ENCODE measurements at regions not wholly inside any gene's neighbourhood (a gene's known extent, or its start where the extent isn't known, plus 50 kb on each side); places are given as distances from the start of the nearest gene placed in this dataset.

DNA sequence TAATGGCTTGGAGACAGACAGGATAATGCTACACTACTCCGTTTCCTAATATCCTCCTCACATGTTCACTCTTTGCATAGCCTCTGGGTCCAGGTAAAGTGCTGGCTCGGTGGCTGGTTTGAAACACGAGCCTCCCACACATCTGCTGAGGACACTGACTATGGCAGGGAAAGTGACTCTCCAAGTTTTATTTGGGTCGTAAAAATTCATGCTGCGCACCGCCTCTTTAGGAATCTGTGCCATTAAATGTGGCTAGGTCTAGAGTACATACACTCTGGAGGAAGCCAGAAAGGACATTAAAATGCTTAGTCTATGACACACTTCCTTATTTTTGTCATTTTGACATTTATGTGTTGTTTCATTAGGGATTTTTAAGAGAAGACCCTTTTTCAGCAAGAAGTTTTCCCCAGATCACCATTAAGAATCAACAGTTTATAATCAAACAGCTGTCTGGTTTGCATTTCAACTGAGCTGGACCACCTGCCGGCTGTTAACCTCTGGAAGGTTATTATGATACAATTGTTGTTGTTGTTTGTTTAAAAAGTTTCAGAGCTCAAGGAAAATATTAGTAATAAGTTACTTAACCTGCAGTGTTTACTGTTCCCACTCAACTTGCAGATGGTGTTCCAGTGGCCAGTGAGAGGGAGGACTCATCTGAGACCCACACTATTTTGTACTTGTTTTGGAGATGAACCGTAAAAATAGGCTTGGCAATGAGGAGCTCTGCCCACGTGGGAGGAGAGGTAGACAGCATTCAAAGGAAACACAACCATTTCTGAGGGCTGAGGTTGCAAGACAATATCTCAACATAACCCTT is 443.3 kb upstream of the MEIS1 start:
- Histone ChIP-seq H2AFZ (ENCODE audit: low read depth, low read length, severe bottlenecking) (no peak overlapping the region), H4K20me1 (ENCODE audit: low read depth, low read length) (no peaks in the 10 kb centered on the region), H3K9me2 (replicated peaks; ENCODE audit: insufficient read depth, low read length) (no peaks in the 10 kb centered on the region), H3K27me3 (ENCODE audit: low read length) (no peaks in the 10 kb centered on the region), H3K4me2 (ENCODE audit: low read depth, low read length, poor library complexity, severe bottlenecking) (no peak overlapping the region), H3K79me2 (ENCODE audit: insufficient read depth, low read length) (no peaks in the 10 kb centered on the region), H3K36me3 (ENCODE audit: low read length) (no peaks in the 10 kb centered on the region), H3F3A (ENCODE audit: insufficient read depth) (no peaks in the 10 kb centered on the region), H3K9ac (ENCODE audit: low read length) (no peak overlapping the region), H3K9me3 (ENCODE audit: insufficient read depth, low read length) (no peaks in the 10 kb centered on the region), H3K4me3 (ENCODE audit: insufficient read depth, low read length, poor library complexity, severe bottlenecking) (no peak overlapping the region), H3K27ac (ENCODE audit: low read depth, low read length) (no peak overlapping the region)
- TF ChIP-seq, protein P1, sequence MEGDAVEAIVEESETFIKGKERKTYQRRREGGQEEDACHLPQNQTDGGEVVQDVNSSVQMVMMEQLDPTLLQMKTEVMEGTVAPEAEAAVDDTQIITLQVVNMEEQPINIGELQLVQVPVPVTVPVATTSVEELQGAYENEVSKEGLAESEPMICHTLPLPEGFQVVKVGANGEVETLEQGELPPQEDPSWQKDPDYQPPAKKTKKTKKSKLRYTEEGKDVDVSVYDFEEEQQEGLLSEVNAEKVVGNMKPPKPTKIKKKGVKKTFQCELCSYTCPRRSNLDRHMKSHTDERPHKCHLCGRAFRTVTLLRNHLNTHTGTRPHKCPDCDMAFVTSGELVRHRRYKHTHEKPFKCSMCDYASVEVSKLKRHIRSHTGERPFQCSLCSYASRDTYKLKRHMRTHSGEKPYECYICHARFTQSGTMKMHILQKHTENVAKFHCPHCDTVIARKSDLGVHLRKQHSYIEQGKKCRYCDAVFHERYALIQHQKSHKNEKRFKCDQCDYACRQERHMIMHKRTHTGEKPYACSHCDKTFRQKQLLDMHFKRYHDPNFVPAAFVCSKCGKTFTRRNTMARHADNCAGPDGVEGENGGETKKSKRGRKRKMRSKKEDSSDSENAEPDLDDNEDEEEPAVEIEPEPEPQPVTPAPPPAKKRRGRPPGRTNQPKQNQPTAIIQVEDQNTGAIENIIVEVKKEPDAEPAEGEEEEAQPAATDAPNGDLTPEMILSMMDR (IDR thresholded peaks at IDR 0.05; ENCODE audit: insufficient read depth, low read length, poor library complexity, severe bottlenecking): no peak
- no peak for TF ChIP-seq EZH2phosphoT487 (conservative IDR thresholded peaks at IDR 0.05; ENCODE audit: low read length)

DNA sequence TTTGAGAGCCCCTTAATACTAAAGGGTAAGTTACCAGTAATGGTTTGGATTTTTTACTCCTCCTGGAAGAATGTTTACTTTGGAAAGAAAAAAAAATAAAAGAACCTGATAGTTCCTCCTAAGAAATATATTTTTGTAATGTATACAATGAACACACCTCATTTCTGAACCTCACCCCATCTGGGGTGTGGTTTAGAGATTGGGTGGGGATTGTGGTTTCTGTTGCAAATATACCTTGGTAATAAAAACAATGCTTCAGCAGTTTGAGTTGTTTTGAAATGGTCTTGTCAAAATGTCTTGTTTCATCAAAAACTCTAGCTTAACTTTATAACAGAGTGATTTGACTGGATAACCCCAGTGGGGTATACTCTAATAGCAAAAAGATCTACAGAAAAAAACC is 448.9 kb upstream of the MEIS1 start:
- H3K9ac ChIP-seq (ENCODE audit: low read length): no peak overlapping the region
- H3K79me2 ChIP-seq (ENCODE audit: insufficient read depth, low read length): no peaks in the 10 kb centered on the region
- no peak overlapping the region for H3K4me2 ChIP-seq (ENCODE audit: low read depth, low read length, poor library complexity, severe bottlenecking)
- H3K36me3 ChIP-seq (ENCODE audit: low read length): no peaks in the 10 kb centered on the region
- no peaks in the 10 kb centered on the region for H3K9me2 ChIP-seq (replicated peaks; ENCODE audit: insufficient read depth, low read length)
- H4K20me1 ChIP-seq (ENCODE audit: low read depth, low read length): no peaks in the 10 kb centered on the region
- no peaks in the 10 kb centered on the region for H3K9me3 ChIP-seq (ENCODE audit: insufficient read depth, low read length)
- TF ChIP-seq, protein P1 (IDR thresholded peaks at IDR 0.05; ENCODE audit: insufficient read depth, low read length, poor library complexity, severe bottlenecking): no peak
- no peak for TF ChIP-seq EZH2phosphoT487 (conservative IDR thresholded peaks at IDR 0.05; ENCODE audit: low read length)
- no peak overlapping the region for H3K27ac ChIP-seq (ENCODE audit: low read depth, low read length)
- H3F3A ChIP-seq (ENCODE audit: insufficient read depth): no peaks in the 10 kb centered on the region
- H3K27me3 ChIP-seq (ENCODE audit: low read length): no peaks in the 10 kb centered on the region
- H3K4me3 ChIP-seq (ENCODE audit: insufficient read depth, low read length, poor library complexity, severe bottlenecking): no peak overlapping the region
- no peak overlapping the region for H2AFZ ChIP-seq (ENCODE audit: low read depth, low read length, severe bottlenecking)

DNA sequence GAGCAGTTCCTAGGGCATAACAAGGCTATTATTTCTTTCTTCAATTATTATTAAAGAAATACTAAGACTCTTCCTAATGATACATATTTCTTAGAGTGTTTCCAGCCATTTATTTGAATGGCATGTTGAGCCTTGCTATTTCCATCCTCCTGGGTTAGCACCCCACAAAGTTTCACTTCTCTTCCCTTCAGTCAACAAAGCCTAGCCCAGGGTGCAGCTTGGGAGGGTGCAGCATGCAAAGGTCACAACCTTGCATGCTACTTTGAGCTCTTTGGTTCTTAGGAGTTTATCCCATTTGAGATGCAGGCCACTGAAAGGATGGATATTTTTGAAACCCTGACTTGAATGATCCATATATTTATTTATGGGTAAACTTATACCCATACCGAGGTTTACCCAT is 454.4 kb upstream of the MEIS1 start:
- no peak overlapping the region for H3K9ac ChIP-seq (ENCODE audit: low read length)
- H4K20me1 ChIP-seq (ENCODE audit: low read depth, low read length): no peaks in the 10 kb centered on the region
- no peaks in the 10 kb centered on the region for H3F3A ChIP-seq (ENCODE audit: insufficient read depth)
- H3K36me3 ChIP-seq (ENCODE audit: low read length): no peaks in the 10 kb centered on the region
- no peaks in the 10 kb centered on the region; the same call in 1 of the 2 replicates for H3K9me2 ChIP-seq (replicated peaks; ENCODE audit: insufficient read depth, low read length)
- no peak overlapping the region for H3K4me3 ChIP-seq (ENCODE audit: insufficient read depth, low read length, poor library complexity, severe bottlenecking)
- H3K27ac ChIP-seq (ENCODE audit: low read depth, low read length): no peak overlapping the region
- no peaks in the 10 kb centered on the region for H3K79me2 ChIP-seq (ENCODE audit: insufficient read depth, low read length)
- H2AFZ ChIP-seq (ENCODE audit: low read depth, low read length, severe bottlenecking): no peak overlapping the region
- H3K9me3 ChIP-seq (ENCODE audit: insufficient read depth, low read length): no peaks in the 10 kb centered on the region
- no peaks in the 10 kb centered on the region for H3K27me3 ChIP-seq (ENCODE audit: low read length)
- TF ChIP-seq, protein P1 (IDR thresholded peaks at IDR 0.05; ENCODE audit: insufficient read depth, low read length, poor library complexity, severe bottlenecking): no peak
- no peak for TF ChIP-seq EZH2phosphoT487 (conservative IDR thresholded peaks at IDR 0.05; ENCODE audit: low read length)
- H3K4me2 ChIP-seq (ENCODE audit: low read depth, low read length, poor library complexity, severe bottlenecking): no peak overlapping the region
